ENCODE measurements at regions not wholly inside any gene's neighbourhood (a gene's known extent, or its start where the extent isn't known, plus 50 kb on each side); places are given as distances from the start of the nearest gene placed in this dataset.

GRCh38 chr1:65486613-65487012 is 66.1 kb downstream of the LEPR start:
- DNase-seq, result no peak

- no peak for DNase-seq
Measured at GRCh38 chr1:65489481-65489880, 69.0 kb downstream of the LEPR start.

GRCh38 chr1:65490231-65491009 is 70.0 kb downstream of the LEPR start:
- DNase-seq, result no peak

DNA sequence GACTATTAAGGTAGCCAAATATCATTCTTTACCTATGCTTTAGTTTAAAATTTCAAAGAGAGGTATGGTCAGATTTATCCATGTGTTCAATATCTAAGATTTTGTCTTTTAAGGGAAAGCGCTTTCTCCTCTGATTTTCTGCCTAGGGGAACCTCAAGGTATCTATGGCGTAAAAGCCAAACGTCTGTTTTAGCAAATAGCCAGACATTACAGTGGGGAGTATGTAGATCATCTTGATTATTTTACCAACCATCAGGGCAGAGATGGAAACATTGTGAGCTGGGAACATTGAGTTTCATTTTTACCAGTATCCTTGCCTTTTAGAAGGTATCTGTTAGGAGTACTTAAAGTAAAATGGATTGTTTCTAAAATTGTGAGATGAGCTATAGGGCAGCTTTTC is 71.0 kb downstream of the LEPR start:
- no peak for DNase-seq

DNA sequence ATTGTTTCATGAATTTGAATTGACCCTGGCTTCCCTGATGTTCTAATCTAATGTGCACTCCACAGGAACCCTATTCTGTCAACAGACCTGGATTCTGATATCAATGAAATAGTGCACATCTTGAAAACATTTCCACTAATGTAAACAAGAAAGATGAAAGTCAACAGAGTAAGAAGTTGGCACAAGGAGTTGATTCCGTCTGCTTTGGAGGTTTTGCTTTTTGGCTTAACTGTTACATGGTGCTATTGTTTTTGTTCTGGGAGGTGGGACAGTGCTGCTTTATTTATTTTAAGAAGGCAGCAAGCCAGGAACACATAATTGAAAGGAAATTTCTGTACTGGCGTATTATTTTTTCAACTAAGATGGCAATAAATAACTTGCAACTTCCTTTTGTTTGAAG is 73.3 kb downstream of the LEPR start:
- no peak for DNase-seq

- DNase-seq, result no peak
Measured at GRCh38 chr1:65494671-65495070, 74.2 kb downstream of the LEPR start.

DNA sequence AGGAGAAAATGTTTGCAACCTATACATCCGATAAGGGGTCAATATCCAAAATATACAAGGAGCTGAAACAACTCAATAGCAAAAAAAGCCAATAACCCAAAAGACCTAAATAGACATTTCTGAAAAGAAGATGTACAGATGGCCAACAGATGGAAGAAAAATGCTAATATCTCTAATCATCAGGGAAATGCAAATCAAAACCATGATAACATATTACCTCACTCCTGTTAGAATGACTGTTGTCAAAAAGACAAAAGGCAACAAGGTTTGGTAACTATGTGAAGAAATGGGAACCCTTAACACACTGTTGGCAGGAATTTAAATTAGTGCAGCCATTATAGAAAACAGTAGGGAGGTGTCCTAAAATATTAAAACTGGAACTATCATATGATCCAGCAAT is 74.7 kb downstream of the LEPR start:
- DNase-seq, result no peak

GRCh38 chr1:65497256-65497830 is 76.9 kb downstream of the LEPR start:
- DNase-seq, result no peak

DNA sequence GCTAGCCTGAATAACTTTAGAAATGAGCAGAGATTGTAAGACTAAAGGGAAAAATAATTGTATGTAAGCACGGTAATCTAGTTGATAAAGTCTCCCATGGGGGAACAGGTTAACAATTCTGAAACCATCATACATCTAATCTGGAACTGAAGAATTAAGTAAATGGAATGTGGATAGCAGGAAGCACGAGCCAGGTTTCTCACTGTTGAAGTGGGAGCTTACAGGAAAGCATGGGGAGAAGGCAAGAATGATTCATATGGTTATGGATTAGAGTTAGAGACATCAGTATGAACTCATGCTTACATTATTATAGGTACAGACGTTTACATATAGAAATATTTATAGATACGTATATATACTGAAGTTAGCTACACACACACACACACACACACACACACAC is 83.0 kb downstream of the LEPR start:
- DNase-seq, result no peak

GRCh38 chr1:65504263-65504662 is 83.8 kb downstream of the LEPR start:
- no peak for DNase-seq

- no peak for DNase-seq
Measured at GRCh38 chr1:65505547-65506300, 85.3 kb downstream of the LEPR start.

DNA sequence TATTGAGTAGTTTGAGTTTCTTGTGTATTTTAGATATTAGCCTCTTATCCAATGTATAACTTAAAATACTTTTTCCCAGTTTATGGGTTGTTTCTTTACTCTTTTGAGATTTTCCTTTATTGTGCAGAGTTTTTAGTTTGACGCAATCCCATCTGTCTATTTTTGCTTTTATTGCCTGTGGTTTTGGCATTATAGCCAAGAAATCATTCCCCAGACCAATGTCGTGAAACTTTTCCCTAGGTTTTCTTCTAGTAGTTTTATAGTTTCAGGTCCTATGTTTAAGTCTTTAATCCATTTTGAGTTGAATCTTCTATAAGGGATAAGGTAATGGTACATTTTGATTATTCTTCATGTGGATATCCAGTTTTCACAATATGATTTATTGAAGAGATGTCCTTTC is 87.6 kb downstream of the LEPR start:
- DNase-seq, result no peak

DNA sequence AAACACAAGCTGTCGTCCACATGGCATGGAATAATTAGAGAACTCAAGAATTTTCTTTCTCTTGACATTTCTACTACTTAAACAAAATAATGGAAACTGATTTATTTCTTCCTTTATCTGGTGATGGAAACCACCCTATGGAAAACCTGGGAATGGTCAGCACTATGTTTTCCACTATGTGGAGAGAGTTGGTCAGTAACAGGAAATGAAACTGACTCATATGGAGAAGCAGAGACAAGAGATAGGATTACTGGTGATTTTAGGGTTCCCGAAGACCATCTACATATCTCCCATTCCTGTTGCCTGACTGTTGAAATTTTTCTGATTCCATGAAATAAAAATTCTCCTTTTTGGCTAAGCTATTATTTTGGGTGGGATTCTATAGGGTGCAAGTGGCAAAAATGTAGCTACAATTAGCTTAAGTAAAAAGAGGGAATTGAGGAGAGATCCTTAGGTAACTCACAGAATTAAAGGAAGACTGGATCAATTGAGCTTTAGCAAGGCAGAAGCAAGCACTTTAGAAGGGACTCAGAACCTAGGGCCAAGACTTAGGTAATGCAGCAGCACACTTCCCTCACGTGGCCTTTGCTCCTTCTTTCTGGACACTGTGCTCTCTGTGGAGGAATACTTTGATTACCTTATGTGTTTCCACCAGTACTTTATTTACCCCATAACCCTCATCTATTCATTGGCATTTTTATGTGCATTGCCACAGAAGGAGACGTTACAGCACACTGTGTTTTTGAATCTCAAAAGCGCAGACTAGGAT is 89.6 kb downstream of the LEPR start:
- DNase-seq, result no peak

DNA sequence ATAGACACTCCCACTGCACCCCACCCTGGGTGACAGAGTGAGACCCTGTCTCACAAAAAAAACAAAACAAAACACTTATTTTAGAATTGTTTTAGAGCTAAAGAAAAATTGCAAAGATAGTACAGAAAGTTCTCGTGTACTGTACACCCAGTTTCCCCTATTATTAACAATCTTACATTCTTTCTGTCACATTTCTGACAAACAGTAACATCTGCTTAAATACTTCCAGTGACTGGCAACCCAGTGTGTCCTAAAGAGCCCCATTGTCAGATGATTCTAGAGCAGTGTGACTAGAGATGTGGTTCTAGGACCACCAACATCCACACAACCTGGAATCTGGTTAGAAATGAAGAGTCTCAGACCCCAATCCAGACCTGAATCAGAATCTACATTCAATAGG is 90.5 kb downstream of the LEPR start:
- no peak for DNase-seq

DNA sequence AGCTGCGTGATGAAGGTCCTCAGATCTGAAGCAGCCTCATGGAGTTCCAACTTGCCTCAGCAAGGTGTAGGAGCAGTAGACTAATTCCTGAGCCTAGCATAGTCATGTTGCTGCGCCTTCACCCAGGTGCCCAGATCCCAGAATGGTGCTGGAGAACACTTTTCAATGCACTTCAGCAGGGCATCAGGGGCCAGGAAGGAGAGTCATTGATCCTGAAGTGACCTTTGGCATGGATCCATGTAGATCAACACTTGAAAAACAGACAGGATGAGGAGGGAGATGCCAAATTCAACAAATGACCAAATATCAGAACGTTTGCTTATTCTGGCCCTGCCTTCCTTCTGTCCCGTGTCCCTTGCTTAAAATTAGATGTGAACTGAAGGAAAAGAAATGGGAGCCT is 91.9 kb downstream of the LEPR start:
- no peak for DNase-seq

DNA sequence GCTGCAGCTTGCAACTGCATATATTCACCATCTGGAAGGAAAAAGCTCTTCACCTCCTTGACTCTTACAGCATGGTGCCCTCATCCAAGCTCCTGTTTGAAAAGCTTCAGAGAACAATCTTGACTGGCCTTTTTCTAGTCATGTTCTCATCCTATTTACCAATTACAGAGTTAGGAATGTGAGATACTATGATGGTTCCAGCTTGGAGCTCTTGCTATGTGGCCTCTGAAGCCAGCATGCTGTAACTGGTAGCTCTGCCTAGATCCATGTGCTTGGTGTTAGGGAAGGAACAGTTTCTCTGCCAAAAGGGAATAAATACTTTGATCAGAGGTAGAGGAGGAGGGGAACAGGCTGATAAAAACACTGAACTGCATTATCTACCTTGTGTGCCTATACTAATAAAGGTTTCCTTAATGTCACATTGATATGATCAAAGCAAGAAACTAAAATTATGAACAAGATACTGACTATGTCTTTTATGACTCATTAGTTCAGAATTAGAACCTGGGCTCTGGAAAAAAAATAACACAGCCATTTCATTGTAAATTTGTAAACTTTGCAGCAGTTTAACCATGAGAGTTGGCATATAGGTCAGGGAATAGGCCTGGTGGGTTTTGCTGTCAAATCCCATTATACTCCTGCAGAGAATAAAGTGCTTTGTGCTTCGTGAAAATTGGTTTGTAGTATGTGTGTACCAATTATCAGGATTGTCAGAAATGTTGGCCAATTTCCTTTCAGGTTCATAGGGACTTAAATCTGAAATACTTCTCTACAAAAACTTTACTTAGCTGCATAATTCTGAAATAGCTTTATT is 92.7 kb downstream of the LEPR start:
- DNase-seq, result no peak

GRCh38 chr1:65514041-65514440 is 93.6 kb downstream of the LEPR start:
- no peak for DNase-seq

- no peak for DNase-seq
Measured at GRCh38 chr1:65524931-65525265, 104.4 kb downstream of the LEPR start.

DNA sequence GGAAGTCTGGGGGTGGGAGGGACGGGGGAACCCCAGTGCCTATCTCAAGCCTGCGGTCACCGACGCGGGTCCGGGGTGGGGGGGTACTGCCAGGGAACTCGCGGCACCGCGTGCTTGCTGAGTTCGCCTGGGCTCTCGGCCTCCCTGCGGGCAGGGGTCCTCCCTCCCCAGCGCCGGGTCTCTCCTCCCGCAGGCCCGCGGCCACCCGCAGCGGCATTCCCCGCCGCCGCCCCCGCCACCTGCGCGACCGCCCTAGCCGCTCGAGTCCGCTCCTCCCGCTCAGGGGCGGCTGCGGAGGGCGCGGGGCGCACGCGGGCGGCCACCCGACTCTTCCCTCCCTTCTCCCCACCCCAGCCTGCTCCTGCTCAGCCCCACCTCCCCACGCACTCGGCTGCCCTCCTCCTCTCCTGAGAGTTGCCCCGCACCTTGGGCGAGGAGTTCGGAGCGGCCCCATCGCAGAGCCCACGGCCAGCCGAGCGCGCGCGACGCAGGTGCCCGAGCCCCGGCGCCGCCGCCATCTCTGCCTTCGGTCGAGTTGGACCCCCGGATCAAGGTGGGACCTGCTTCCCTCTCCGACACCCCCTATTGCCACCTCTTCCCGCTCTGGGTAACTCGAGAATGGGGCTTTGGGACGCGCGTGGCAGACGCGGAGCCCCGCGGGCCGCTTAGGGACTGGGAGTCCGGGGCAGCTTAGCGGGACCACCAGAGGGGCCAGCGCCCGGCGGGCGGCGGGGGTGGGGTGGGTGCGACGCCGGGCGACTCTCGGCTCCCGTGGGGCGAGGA is 105.0 kb downstream of the LEPR start:
- DNase-seq, result peak in 1 of 6 experiments; percentile 1

GRCh38 chr1:65526049-65526556 is 105.6 kb downstream of the LEPR start:
- no peak for DNase-seq

DNA sequence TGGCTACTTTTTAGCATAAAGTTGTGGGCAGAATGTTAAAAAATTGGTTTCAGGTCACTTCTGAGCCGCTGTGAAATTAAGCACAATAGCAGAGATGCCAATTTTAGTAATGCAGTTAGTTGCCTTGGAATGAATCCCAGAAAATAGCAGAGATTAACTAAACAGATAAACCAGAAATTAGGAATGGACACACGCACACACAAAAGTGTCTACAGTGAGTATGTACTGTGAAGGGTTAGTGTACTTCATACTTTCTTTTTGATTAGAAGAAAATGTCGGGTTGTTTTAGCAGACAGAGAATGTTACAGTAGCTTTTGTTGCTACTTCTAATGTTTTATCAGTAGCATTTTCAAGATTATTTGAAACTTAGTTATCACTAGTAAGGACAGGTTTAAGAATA is 106.7 kb downstream of the LEPR start:
- no peak for DNase-seq

Data from stimulated activated naive CD4-positive, alpha-beta T cell (primary cell).